DMS53 (cell line): ENCODE measurements at regions not wholly inside any gene's neighbourhood (a gene's known extent, or its start where the extent isn't known, plus 50 kb on each side); places are given as distances from the start of the nearest gene placed in this dataset.

ENCODE experiments used
- DNase-seq: peaks from one replicate; lab custom pipeline; 2025; lab: John Stamatoyannopoulos, UW

- no peak for DNase-seq
Measured at GRCh38 chr2:238688193-238689153, 159.4 kb upstream of the TWIST2 start.

- no peak for DNase-seq
Measured at GRCh38 chr2:238689331-238689730, 158.6 kb upstream of the TWIST2 start.

DNA sequence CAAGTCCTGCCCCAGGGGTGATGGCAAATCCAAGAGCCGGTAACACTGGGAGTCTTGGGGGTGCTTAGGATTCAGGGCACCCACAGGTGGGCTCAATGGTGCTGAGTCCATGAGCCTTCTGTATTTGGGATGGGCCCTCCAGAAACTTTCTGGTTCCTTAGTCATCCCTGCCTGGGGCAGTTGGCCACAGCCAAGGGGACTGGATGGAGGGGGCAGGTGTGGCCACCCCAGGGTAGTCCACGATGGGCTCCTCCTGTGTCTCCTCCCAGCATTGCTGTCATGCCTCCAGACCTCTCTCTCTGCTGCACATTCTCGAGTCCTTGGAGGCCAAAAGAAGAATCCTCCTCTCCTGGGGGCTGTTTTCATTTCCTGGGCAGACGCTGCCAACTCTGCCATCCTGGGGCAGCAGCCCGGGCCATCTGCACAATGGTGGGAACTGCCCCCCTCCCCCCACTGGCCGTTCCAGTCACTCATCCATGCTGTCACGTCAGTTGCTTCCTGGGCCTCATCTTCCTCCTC lies 158.0 kb upstream of the TWIST2 start:
- DNase-seq, result no peak

DNA sequence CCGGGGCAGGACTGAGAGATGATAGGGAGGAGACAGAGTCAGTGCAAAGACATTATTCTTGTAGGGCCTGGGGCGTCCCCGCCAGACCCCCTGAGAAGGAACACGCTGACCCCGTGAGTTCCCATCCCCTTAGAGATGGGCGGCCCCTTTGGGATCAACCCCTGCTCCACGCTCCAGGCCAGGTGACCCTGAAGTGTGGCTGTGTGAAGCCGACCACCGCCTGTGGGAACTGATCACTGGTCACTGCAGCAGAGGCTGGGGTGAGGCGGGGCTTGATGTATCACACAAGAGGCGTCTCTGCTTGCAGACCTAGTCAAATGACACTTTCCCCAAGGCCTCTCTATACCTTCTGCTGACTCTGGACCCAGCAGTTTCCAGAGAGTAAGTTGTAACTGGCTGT lies 157.4 kb upstream of the TWIST2 start:
- no peak for DNase-seq

GRCh38 chr2:238691596-238692491 lies 156.0 kb upstream of the TWIST2 start:
- DNase-seq, result no peak

DNA sequence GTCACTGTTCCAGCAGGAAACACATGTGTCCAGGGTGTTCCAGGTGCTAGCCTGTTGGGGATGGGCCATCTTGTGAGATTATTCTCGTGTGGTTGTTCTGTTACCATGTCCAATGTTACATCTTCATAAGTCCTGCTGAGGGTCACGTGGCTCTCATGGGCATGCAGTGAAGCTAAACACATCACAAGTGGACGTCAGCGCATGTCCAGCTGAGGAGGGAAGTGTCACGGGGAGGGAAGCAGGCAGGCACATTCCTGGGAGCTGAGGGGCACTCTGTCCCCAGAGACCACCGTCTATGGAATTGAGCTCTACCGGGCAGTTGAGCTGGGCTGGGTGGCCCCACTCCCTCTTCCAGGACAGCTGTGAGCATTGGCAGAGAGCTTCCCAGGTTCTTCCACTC lies 155.3 kb upstream of the TWIST2 start:
- DNase-seq, result no peak

DNA sequence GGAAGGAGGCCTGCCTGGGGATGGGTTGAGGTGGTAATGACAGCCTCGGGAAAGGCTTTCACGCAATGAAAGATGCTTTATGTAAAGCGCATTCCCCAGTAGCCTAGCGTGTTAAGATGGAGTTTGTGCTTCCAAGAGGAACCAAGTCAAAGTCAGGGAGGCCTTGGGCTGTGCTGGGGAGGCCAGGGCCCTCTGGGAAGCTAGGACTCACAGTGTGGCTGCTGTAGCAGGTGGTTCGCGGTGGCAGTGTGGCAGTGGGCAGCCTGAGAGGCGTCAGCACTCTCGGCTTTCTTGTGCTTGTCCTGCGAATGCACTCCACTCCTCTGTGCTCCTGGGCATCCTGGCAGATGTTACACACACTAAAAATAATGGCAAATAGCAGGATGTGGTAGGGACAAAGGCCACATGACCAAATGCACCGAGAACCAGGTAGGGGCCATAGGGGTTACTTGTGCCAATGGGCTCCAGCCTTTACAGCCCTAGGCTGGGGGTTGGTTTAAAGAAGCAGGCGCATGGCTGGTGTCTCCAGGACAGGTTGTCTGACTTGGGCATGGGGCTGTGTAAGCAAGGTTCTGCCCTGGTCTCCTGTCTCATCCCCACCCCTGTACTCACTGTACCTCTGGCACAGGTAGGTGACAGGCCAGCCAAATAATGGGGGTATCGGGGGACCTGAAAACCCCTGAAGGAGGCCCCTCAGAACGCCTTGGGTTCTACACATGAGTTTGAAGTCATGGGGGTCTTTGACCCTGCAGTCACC lies 154.4 kb upstream of the TWIST2 start:
- DNase-seq, result no peak

DNA sequence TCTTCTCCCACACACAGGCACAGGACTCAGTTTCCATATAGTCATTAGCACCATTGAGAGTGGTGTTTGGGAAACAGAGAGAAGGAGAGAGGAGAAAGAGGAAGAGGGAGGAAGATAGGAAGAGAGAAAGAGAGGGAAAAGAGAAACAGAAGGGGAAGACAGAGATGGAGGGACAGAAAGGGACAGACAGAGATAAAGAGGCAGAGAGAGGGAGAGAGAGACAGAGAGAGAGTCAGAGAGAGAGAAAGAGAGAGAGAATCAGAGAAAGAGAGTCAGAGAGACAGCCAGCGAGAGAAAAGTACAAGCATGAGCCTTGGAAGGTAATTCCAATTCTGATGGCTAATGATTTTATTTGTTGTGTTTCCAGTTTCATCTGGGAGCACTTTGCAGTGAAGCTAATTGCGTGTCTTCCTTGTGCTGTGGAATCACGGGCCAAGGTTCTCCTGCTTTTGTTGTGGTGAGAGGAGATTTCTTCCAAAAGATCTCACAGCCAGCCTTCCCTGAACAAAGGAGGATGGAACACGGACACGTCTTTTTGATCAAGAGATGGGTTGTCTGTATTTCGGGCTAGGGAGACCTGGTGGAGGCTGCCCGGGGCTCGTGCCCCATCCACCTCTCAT lies 153.6 kb upstream of the TWIST2 start:
- no peak for DNase-seq

GRCh38 chr2:238694922-238695321 lies 153.0 kb upstream of the TWIST2 start:
- DNase-seq, result no peak

GRCh38 chr2:238695538-238695937 lies 152.3 kb upstream of the TWIST2 start:
- no peak for DNase-seq

GRCh38 chr2:238696331-238696730 lies 151.6 kb upstream of the TWIST2 start:
- DNase-seq, result no peak

GRCh38 chr2:238696786-238697185 lies 151.1 kb upstream of the TWIST2 start:
- no peak for DNase-seq

DNA sequence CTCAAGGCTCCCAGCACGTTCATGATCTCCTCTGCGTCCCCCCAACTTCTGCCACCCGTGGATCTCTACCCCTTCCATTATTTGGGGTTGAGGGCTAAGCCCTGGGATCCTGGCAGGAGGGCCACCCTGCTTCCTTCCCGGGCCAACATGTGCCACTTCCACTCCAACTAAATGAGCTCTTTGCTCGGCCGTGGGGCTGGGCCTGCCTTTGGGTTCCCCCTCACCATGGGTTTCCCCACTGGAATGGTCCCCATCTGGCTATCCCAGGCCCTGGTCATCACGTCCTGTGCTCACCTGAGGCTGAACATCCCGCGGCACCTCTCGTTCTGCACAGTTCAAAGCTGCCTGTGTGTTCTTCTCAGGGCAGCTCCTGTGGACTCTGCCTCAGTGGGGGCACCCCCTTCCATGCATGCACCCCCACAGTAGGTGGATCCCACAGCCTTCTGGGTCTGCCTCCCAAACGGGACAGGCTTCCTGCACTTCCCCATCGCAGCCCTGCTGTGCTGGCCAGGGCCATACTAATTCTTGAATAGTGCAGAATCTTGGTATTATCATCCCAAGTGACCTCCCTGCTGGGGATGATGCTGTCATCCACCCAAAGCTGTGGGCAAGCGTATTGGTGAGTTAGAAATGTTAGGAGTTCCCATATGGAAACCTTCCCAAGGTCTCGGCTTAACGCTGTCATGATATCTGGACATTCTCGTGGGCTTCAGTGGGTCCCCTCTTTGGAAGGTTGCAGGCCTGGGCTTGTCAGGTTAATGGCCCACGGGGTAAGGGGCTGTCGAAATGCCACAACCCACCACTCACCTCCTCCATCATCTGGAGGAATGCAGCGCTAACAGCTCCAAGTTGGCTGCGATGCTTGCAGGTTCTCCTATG lies 150.5 kb upstream of the TWIST2 start:
- no peak for DNase-seq

DNA sequence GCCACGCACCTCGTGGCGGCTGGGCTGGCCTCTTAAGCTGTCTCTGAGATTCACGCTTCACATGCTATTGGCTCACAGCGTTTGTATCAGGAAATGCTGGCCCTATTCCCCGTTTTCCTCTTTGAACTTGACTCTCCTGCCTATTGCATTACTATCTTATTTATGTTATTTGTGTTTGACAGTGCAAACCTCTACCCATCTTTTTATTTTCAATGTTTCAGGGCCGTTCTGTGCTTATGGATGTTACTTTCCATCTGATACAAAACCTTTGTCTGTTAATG lies 149.9 kb upstream of the TWIST2 start:
- no peak for DNase-seq

DNA sequence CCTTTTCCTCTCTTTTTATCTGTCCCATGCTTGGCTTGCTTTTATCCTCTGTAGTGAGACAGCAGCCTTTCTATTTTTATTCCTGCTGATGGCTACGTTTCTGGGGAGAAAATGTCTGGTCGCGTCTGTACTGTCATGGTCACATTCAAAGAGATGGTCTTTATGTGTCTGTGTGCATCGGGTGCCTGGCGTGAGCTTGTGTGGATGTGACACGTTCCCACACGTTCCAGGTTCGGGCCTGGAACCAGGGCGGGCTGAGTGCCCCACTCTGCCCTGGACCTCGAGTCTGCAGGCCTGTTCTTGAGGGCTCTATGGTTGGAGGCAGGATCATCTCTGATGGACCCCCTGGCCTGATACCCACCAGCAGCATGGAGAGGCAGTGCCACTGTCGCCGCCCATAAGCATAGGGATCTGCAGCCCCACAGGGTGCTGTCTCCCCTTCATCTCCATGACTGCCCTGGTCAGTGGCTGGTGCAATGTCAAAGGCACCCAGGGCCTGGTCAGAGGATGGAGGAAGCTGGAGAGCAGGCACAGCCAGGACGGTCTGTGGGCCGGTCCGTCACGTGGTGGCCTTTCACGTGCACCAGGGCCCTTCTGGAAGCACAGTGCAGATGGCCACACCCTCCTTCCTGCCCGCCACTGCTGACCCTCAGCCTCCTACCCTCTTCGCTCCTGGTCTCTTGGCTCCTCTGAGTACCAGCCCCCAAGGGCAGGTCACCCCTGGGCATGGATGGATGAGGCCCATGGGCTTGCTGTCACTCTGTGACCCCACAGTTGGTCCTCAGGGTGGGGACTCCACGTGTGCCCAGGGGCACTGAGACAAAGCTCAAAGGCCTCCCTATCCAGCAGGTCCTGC lies 149.2 kb upstream of the TWIST2 start:
- DNase-seq, result no peak

DNA sequence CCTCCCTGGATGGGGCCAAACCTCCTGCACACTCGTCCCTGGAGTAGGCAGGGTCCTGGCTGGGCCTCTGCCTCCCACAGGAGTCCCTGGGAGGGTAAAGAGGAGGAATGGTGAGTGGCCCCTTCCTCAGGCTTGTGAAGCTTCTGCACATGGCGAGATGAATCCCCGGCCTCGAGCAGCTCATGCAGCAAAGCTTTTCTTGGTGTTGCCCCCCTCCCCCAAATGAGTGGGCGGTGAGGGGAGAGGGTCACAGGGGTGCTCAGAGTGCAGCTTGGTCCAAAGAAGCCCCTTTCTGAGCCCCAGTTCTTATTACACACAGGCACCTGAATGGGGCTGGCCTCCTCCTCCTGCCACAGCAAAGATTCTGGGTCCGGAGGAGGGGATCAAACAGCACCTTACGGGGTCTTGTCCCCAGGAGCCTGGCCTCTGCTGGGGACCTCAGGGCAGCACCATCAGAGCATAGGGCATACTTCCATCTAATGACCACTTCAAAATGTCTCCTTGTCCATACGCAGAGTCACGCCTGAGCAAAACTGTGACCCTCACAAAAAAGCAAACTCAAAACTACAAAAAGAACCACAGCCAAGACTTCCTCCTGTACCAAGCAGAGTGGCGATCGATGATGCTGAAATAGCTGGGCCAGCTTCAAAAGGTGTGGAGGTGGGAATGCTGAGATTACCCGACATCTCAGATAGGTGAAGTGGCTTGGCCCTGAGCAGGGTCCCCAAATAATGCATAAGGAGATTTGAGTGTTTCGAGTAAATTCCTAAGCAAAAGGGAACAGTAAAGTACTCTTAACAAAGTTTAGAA lies 148.4 kb upstream of the TWIST2 start:
- no peak for DNase-seq

GRCh38 chr2:238700117-238700457 lies 147.8 kb upstream of the TWIST2 start:
- DNase-seq, result no peak

- DNase-seq, result no peak
Measured at GRCh38 chr2:238700506-238701340, 147.2 kb upstream of the TWIST2 start.
